ENCODE measurements at regions not wholly inside any gene's neighbourhood (a gene's known extent, or its start where the extent isn't known, plus 50 kb on each side); places are given as distances from the start of the nearest gene placed in this dataset.

- peaks cover 0 to 2% (median 0%) of the 10 kb centered on the region in 4 donors for H3K9me3 ChIP-seq (ENCODE audit: control insufficient read depth in 4 of 4, low read length in 3 of 4)
- H3K4me1 ChIP-seq (ENCODE audit: control insufficient read depth in 4 of 4, insufficient read depth in 4 of 4, low read length in 3 of 4): no peaks in the 10 kb centered on the region
- H3K27ac ChIP-seq (ENCODE audit: low read depth in 1 of 2, low read length in 2 of 2): no peak overlapping the region
- 63% methylated on average over 2 of the region's 2 CpGs for WGBS
- no peaks in the 10 kb centered on the region for H3K27me3 ChIP-seq (ENCODE audit: control insufficient read depth in 4 of 4, insufficient read depth in 4 of 4, low read length in 3 of 4)
- H3K36me3 ChIP-seq (ENCODE audit: control insufficient read depth in 4 of 4, insufficient read depth in 3 of 4, low read depth in 1 of 4, low read length in 3 of 4): no peaks in the 10 kb centered on the region
- DNase-seq (ENCODE audit: low spot score): no peak
- no peak overlapping the region for H3K4me3 ChIP-seq (ENCODE audit: low read depth in 1 of 3, low read length in 3 of 3)
- H3K9ac ChIP-seq (ENCODE audit: low read depth in 1 of 2, low read length in 2 of 2): no peak overlapping the region
- TF ChIP-seq REST (IDR thresholded peaks at IDR 0.05) (no peak), ATF3 (IDR thresholded peaks at IDR 0.05) (no peak), YY1 (IDR thresholded peaks at IDR 0.05) (no peak), MAX (IDR thresholded peaks at IDR 0.05) (no peak), EGR1 (IDR thresholded peaks at IDR 0.05; ENCODE audit: low read depth in 2 of 2) (no peak), FOXA2 (IDR thresholded peaks at IDR 0.05) (no peak), ZBTB33 (IDR thresholded peaks at IDR 0.05) (no peak), HNF4G (IDR thresholded peaks at IDR 0.05) (no peak), RXRA (IDR thresholded peaks at IDR 0.05) (no peak), GABPA (IDR thresholded peaks at IDR 0.05 in 1 of 2, conservative IDR thresholded peaks at IDR 0.05 in 1 of 2) (no peak), FOXA1 (IDR thresholded peaks at IDR 0.05) (no peak), RAD21 (IDR thresholded peaks at IDR 0.05) (no peak), CTCF (IDR thresholded peaks at IDR 0.05; ENCODE audit: low read depth, low read length, missing input control) (no peak), JUND (IDR thresholded peaks at IDR 0.05) (no peak), HNF4A (conservative IDR thresholded peaks at IDR 0.05) (no peak), SP1 (IDR thresholded peaks at IDR 0.05) (no peak), TAF1 (conservative IDR thresholded peaks at IDR 0.05) (no peak), NR2F2 (IDR thresholded peaks at IDR 0.05) (no peak)
These were observed 1382.0 kb upstream of the CELF2 start for GRCh38 chr10:9635691-9636090.
